OCI-LY7 (cell line): ENCODE measurements at regions not wholly inside any gene's neighbourhood (a gene's known extent, or its start where the extent isn't known, plus 50 kb on each side); places are given as distances from the start of the nearest gene placed in this dataset.

Source experiments
- BruUV-seq: library from RNA; stranded (reverse); fragments of 400-500 nt; replicated peaks from 2 replicates; lab custom pipeline; 2021; lab: Mats Ljungman, UMichigan
- CTCF ChIA-PET: fragments of 300-600 bp; sonication (Branson Sonifier 250); formaldehyde crosslinking; loops from one replicate; lab custom pipeline; 2022; ENCODE audit warnings: antibody characterized with exemption; ENCODE audit not compliant: unreplicated experiment; lab: Charles Lee
- POLR2A ChIA-PET: fragments of 300-600 bp; sonication (Branson Sonifier 250); formaldehyde crosslinking; loops from one replicate; lab custom pipeline; 2022; ENCODE audit warnings: antibody characterized with exemption; lab: Charles Lee
- DNase-seq: peaks from one replicate; pipeline ENCODE4 v3.0.0-alpha.2; 2015; ENCODE audit warnings: low spot score
- H2AFZ ChIP-seq: fragments of 200-600 bp; sonication (generic), shearing (Covaris generic); 2 replicates; pipeline ENCODE4 v1.6.1; 2014; ENCODE audit warnings: mild to moderate bottlenecking, antibody characterized with exemption, low read length, moderate library complexity
- H3K27ac ChIP-seq: fragments of 200-600 bp; sonication (generic); 2 replicates; pipeline ENCODE4 v1.5.1; 2014; ENCODE audit warnings: mixed run types, low read depth, mild to moderate bottlenecking, moderate library complexity, low read length, inconsistent platforms; ENCODE audit not compliant: poor library complexity, severe bottlenecking
- H3K36me3 ChIP-seq: fragments of 200-600 bp; sonication (generic); 2 replicates; pipeline ENCODE4 v1.6.1; 2014; ENCODE audit warnings: mild to moderate bottlenecking, antibody characterized with exemption, low read length, moderate library complexity, mixed read lengths; ENCODE audit not compliant: insufficient read depth
- H3K4me1 ChIP-seq: fragments of 200-600 bp; sonication (generic); 2 replicates; pipeline ENCODE4 v1.5.1; 2014; ENCODE audit warnings: mild to moderate bottlenecking, low read length; ENCODE audit not compliant: insufficient read depth, poor library complexity, severe bottlenecking
- H3K4me2 ChIP-seq: fragments of 200-600 bp; sonication (generic); 2 replicates; pipeline ENCODE4 v1.6.1; 2014; ENCODE audit warnings: mild to moderate bottlenecking, low read length
- H3K4me3 ChIP-seq: fragments of 200-600 bp; sonication (generic); 2 replicates; pipeline ENCODE4 v1.5.1; 2014; ENCODE audit warnings: mild to moderate bottlenecking, low read depth, low read length; ENCODE audit not compliant: poor library complexity, severe bottlenecking
- H3K79me2 ChIP-seq: fragments of 200-600 bp; sonication (generic); 2 replicates; pipeline ENCODE4 v1.6.1; 2016; ENCODE audit warnings: low read depth, mild to moderate bottlenecking, low read length, moderate library complexity, mixed read lengths; ENCODE audit not compliant: insufficient read depth
- H3K9me2 ChIP-seq: fragments of 200-600 bp; sonication (generic); 2 replicates; pipeline ENCODE4 v1.6.1; 2016; ENCODE audit warnings: mild to moderate bottlenecking, low read length, mixed read lengths; ENCODE audit not compliant: insufficient read depth
- H3K9me3 ChIP-seq: fragments of 200-600 bp; sonication (generic); 2 replicates; pipeline ENCODE4 v1.6.1; 2014; ENCODE audit warnings: mild to moderate bottlenecking, mixed run types, low read length, mixed read lengths
- H4K20me1 ChIP-seq: fragments of 200-600 bp; sonication (generic); 2 replicates; pipeline ENCODE4 v1.6.1; 2014; ENCODE audit warnings: mild to moderate bottlenecking, antibody characterized with exemption, low read length, moderate library complexity, mixed read lengths; ENCODE audit not compliant: insufficient read depth
- EZH2phosphoT487 ChIP-seq: fragments of 200-600 bp; sonication (generic); IDR thresholded peaks from 2 replicates; pipeline ENCODE4 v1.6.1; 2018; ENCODE audit warnings: low read depth, borderline replicate concordance, mild to moderate bottlenecking, mixed run types, antibody characterized with exemption, low read length, moderate library complexity, mixed read lengths
- intact Hi-C: fragments of 100-400 bp; cut with micrococcal nuclease; formaldehyde crosslinking; loops from one replicate; pipeline ENCODE4 v1.10.0; 2022; ENCODE audit not compliant: unreplicated experiment
- TF ChIP-seq, protein P1 (sequence below): fragments of 200-600 bp; sonication (generic); conservative IDR thresholded peaks from 2 replicates; pipeline ENCODE4 v1.5.1; 2014; ENCODE audit warnings: mild to moderate bottlenecking, antibody characterized with exemption, low read length, moderate library complexity, mixed read lengths

DNA sequence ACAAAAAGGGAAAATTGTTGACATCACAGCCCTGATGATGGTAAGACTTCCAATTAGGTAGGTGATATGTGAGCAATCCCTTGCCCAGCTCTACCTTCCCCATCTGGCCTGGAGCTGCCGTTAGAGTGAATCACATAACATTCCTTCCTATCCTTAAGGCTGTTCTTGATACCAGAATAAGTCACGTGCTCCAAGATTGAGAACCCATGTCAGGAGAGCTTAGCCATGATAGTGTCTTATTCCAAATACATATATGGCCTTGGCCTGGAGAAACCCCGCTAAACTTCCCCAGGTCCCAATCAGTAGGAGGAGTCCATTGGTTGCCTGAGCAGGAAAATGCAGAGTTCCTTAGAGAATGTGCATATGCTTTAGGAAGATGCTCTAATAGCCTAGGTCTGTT is 70.0 kb upstream of the ACVR2A start:
- Histone ChIP-seq H3K4me1 (no peaks in the 10 kb centered on the region), H3K4me3 (no peak overlapping the region), H3K36me3 (no peaks in the 10 kb centered on the region), H3K4me2 (no peak overlapping the region), H3K79me2 (no peaks in the 10 kb centered on the region), H3K9me3 (no peaks in the 10 kb centered on the region), H4K20me1 (no peaks in the 10 kb centered on the region), H3K9me2 (no peaks in the 10 kb centered on the region), H3K27ac (no peak overlapping the region), H2AFZ (no peak overlapping the region)
- BruUV-seq, result no TSS peak
- POLR2A ChIA-PET, result no interaction called here
- intact Hi-C loops, result no loop called here
- CTCF ChIA-PET, result no interaction called here
- no peak for DNase-seq
- TF ChIP-seq, protein P1, sequence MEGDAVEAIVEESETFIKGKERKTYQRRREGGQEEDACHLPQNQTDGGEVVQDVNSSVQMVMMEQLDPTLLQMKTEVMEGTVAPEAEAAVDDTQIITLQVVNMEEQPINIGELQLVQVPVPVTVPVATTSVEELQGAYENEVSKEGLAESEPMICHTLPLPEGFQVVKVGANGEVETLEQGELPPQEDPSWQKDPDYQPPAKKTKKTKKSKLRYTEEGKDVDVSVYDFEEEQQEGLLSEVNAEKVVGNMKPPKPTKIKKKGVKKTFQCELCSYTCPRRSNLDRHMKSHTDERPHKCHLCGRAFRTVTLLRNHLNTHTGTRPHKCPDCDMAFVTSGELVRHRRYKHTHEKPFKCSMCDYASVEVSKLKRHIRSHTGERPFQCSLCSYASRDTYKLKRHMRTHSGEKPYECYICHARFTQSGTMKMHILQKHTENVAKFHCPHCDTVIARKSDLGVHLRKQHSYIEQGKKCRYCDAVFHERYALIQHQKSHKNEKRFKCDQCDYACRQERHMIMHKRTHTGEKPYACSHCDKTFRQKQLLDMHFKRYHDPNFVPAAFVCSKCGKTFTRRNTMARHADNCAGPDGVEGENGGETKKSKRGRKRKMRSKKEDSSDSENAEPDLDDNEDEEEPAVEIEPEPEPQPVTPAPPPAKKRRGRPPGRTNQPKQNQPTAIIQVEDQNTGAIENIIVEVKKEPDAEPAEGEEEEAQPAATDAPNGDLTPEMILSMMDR, result no peak
- TF ChIP-seq EZH2phosphoT487, result no peak

DNA sequence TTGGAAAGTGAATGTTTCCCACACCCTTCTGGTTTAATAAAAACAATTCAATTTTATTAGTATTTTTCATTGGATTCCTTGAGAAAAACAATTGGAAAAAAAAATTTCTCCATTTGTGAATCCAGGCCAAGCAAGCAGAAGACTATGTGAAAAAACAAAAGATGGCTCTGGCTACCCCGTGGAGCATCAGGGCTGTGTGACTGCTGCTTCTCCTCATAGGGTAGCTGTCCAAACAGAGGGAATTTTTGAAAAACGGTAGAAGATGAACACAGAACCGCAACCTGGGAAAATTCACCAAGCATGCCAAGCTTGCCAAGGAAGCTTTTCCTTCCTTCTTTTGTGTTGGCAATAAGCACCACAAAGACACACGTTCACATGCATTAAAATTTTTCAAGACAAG is 71.3 kb upstream of the ACVR2A start:
- H3K79me2 ChIP-seq, result no peaks in the 10 kb centered on the region
- intact Hi-C loops, result no loop called here
- no peaks in the 10 kb centered on the region for H3K4me1 ChIP-seq
- no peak for TF ChIP-seq EZH2phosphoT487
- TF ChIP-seq, protein P1, result no peak
- no peaks in the 10 kb centered on the region for H3K36me3 ChIP-seq
- no peak overlapping the region for H3K27ac ChIP-seq
- ChIA-PET POLR2A (interaction anchor here (0.6 kb wide), 2 partner anchors 15 to 1016 kb away, joined by 4 read pairs; no protein-coding TSS in a partner anchor), CTCF (no interaction called here)
- H3K4me3 ChIP-seq, result no peak overlapping the region
- BruUV-seq, result no TSS peak
- H2AFZ ChIP-seq, result no peak overlapping the region
- no peaks in the 10 kb centered on the region for H3K9me2 ChIP-seq
- H3K4me2 ChIP-seq, result no peak overlapping the region
- H3K9me3 ChIP-seq, result no peaks in the 10 kb centered on the region
- no peak for DNase-seq
- no peaks in the 10 kb centered on the region for H4K20me1 ChIP-seq

DNA sequence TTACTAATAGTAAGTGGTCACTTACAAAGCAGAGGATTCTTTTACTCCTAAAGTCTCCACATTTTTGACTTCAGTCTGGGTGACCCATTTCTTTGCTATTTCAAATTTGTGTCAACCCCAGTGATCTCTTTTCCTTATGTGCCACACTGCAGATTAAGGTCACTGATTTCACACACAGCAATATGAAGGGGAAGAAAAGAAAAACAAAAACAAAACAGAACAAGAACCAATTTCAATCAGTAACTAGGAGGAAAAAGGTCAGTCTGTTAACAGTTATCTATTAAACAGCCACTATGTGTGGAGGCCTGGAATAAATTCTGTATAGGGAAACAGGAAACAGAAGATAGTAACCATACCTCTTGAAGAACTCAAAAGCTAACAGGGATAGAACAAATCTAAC is 72.0 kb upstream of the ACVR2A start:
- TF ChIP-seq, protein P1, result no peak
- no peak for TF ChIP-seq EZH2phosphoT487
- no TSS peak for BruUV-seq
- Histone ChIP-seq H2AFZ (no peak overlapping the region), H3K9me2 (no peaks in the 10 kb centered on the region), H3K9me3 (no peaks in the 10 kb centered on the region), H3K4me1 (no peaks in the 10 kb centered on the region), H3K4me2 (no peak overlapping the region), H4K20me1 (no peaks in the 10 kb centered on the region), H3K36me3 (no peaks in the 10 kb centered on the region), H3K4me3 (no peak overlapping the region), H3K27ac (no peak overlapping the region), H3K79me2 (no peaks in the 10 kb centered on the region)
- ChIA-PET POLR2A (interaction anchor here (0.6 kb wide), 1 partner anchor 1016 kb away, joined by 4 read pairs; no protein-coding TSS in a partner anchor), CTCF (no interaction called here)
- intact Hi-C loops, result no loop called here
- no peak for DNase-seq
